Prostate gland (tissue), 2 donors: ENCODE measurements at regions not wholly inside any gene's neighbourhood (a gene's known extent, or its start where the extent isn't known, plus 50 kb on each side); places are given as distances from the start of the nearest gene placed in this dataset.

ENCODE experiments used
- POLR2A ChIP-seq: fragments of 450-650 bp; IDR thresholded peaks from one replicate; pipeline ENCODE4 v1.6.1; 2016; ENCODE audit warnings: antibody characterized with exemption, mild to moderate bottlenecking
- POLR2AphosphoS5 ChIP-seq: sonication (generic); formaldehyde crosslinking; IDR thresholded peaks from one replicate; pipeline ENCODE4 v1.6.1; 2017; ENCODE audit warnings: antibody characterized with exemption
- TF ChIP-seq, protein P1 (sequence below), 4 experiments: fragments of 200-600 bp in 2 of 4; fragments of 450-650 bp in 2 of 4; sonication (generic) in 2 of 4; IDR thresholded peaks; 1 replicate in 3 of 4; 2 replicates in 1 of 4; pipeline ENCODE4 v1.5.1; 2016 to 2019; ENCODE audit warnings: antibody characterized with exemption in 4 of 4, mild to moderate bottlenecking in 2 of 4, moderate library complexity in 2 of 4

- TF ChIP-seq, protein P1, sequence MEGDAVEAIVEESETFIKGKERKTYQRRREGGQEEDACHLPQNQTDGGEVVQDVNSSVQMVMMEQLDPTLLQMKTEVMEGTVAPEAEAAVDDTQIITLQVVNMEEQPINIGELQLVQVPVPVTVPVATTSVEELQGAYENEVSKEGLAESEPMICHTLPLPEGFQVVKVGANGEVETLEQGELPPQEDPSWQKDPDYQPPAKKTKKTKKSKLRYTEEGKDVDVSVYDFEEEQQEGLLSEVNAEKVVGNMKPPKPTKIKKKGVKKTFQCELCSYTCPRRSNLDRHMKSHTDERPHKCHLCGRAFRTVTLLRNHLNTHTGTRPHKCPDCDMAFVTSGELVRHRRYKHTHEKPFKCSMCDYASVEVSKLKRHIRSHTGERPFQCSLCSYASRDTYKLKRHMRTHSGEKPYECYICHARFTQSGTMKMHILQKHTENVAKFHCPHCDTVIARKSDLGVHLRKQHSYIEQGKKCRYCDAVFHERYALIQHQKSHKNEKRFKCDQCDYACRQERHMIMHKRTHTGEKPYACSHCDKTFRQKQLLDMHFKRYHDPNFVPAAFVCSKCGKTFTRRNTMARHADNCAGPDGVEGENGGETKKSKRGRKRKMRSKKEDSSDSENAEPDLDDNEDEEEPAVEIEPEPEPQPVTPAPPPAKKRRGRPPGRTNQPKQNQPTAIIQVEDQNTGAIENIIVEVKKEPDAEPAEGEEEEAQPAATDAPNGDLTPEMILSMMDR (IDR thresholded peaks at IDR 0.05), result no peak
- TF ChIP-seq POLR2A (no peak), POLR2AphosphoS5 (no peak)
Observed at GRCh38 chr10:84825330-84825729, 496.9 kb downstream of the CCSER2 start.
